Keratinocyte (primary cell): ENCODE measurements at regions not wholly inside any gene's neighbourhood (a gene's known extent, or its start where the extent isn't known, plus 50 kb on each side); places are given as distances from the start of the nearest gene placed in this dataset.
"Not testable (repeated sequence)": the region's sequence is repeated elsewhere in the genome, so short reads cannot be mapped to it uniquely, and the experiment has no call there.

Experiments used
- EZH2 ChIP-seq: IDR thresholded peaks from one replicate; pipeline ENCODE4 v1.6.1; 2012; ENCODE audit warnings: inconsistent platforms, mild to moderate bottlenecking, low read length, moderate library complexity
- TF ChIP-seq, protein P1 (sequence below), 3 experiments: IDR thresholded peaks in 1 of 3; conservative IDR thresholded peaks in 1 of 3; optimal IDR thresholded peaks in 1 of 3; 2 replicates in 2 of 3; 3 replicates in 1 of 3; pipeline versions ENCODE3 to v1.5.1; 2011; ENCODE audit warnings: low read length in 3 of 3, mild to moderate bottlenecking in 3 of 3, moderate library complexity in 2 of 3, control low read depth in 1 of 3, inconsistent platforms in 1 of 3; ENCODE audit not compliant: insufficient read depth in 2 of 3; ENCODE audit errors: extremely low read depth in 1 of 3

- TF ChIP-seq, protein P1, sequence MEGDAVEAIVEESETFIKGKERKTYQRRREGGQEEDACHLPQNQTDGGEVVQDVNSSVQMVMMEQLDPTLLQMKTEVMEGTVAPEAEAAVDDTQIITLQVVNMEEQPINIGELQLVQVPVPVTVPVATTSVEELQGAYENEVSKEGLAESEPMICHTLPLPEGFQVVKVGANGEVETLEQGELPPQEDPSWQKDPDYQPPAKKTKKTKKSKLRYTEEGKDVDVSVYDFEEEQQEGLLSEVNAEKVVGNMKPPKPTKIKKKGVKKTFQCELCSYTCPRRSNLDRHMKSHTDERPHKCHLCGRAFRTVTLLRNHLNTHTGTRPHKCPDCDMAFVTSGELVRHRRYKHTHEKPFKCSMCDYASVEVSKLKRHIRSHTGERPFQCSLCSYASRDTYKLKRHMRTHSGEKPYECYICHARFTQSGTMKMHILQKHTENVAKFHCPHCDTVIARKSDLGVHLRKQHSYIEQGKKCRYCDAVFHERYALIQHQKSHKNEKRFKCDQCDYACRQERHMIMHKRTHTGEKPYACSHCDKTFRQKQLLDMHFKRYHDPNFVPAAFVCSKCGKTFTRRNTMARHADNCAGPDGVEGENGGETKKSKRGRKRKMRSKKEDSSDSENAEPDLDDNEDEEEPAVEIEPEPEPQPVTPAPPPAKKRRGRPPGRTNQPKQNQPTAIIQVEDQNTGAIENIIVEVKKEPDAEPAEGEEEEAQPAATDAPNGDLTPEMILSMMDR (optimal IDR thresholded peaks at IDR 0.05 in 1 of 3, IDR thresholded peaks at IDR 0.05 in 1 of 3, conservative IDR thresholded peaks at IDR 0.05 in 1 of 3; ENCODE audit: extremely low read depth in 1 of 3, insufficient read depth in 2 of 3, low read length in 3 of 3) = not testable (repeated sequence)
- not testable (repeated sequence) for TF ChIP-seq EZH2
These were observed 150.2 kb downstream of the LAT start for GRCh38 chr16:29135098-29135497.
